RWPE1 (cell line): ENCODE measurements at regions not wholly inside any gene's neighbourhood (a gene's known extent, or its start where the extent isn't known, plus 50 kb on each side); places are given as distances from the start of the nearest gene placed in this dataset.
"Not testable (repeated sequence)": the region's sequence is repeated elsewhere in the genome, so short reads cannot be mapped to it uniquely, and the experiment has no call there.

Source experiments
- CTCF ChIA-PET: fragments of 350-600 bp; sonication (Branson Sonifier 250); formaldehyde crosslinking; extraction: SDS; loops from one replicate; lab custom pipeline; 2021; lab: Yijun Ruan, JAX
- POLR2A ChIA-PET: fragments of 400-600 bp; formaldehyde crosslinking; extraction: SDS; loops from one replicate; lab custom pipeline; 2020; ENCODE audit warnings: antibody characterized with exemption; ENCODE audit not compliant: low non-redundant PET; lab: Yijun Ruan, JAX
- DNase-seq: peaks from one replicate; pipeline ENCODE4 v3.0.0; 2012; ENCODE audit warnings: low spot score
- H3K27ac ChIP-seq: fragments of 450-650 bp; 2 replicates; pipeline ENCODE4 v1.5.1; 2017
- TF ChIP-seq, protein P1 (sequence below): fragments of 450-650 bp; conservative IDR thresholded peaks from 2 replicates; pipeline ENCODE4 v1.5.1; 2017; ENCODE audit warnings: low read depth, mild to moderate bottlenecking

DNA sequence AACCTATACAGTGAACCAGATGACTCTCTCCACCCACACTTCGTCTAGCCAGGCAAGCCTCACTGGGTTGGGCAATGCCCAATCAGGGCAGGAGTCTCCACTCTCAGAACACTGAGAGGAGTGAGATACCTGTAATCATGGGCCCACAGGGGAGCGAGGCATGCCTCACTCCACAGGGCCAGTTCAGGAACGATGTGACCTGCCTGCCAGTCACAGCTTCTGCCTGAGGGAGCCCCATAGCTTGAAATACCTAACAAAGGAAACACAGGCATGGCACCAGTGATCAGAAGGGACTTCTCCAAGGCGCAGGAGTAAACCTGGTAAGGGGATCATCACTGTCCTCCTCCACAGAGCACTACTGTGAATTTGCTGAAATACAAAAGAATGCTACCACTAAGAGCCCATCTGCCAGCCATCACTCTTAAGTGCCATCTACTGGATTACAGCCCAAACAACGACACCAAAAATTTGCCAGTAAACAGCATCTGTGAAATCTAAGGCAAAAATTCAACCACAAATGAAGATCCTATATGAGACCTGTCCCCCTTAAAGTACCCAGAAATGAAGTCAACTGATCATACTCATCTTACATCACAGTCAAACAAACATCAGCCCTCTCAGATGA lies 689.9 kb upstream of the SEMA6D start:
- CTCF ChIA-PET = no interaction called here
- TF ChIP-seq, protein P1, sequence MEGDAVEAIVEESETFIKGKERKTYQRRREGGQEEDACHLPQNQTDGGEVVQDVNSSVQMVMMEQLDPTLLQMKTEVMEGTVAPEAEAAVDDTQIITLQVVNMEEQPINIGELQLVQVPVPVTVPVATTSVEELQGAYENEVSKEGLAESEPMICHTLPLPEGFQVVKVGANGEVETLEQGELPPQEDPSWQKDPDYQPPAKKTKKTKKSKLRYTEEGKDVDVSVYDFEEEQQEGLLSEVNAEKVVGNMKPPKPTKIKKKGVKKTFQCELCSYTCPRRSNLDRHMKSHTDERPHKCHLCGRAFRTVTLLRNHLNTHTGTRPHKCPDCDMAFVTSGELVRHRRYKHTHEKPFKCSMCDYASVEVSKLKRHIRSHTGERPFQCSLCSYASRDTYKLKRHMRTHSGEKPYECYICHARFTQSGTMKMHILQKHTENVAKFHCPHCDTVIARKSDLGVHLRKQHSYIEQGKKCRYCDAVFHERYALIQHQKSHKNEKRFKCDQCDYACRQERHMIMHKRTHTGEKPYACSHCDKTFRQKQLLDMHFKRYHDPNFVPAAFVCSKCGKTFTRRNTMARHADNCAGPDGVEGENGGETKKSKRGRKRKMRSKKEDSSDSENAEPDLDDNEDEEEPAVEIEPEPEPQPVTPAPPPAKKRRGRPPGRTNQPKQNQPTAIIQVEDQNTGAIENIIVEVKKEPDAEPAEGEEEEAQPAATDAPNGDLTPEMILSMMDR = no peak
- no peak overlapping the region for H3K27ac ChIP-seq
- DNase-seq = no peak
- POLR2A ChIA-PET = no interaction called here

DNA sequence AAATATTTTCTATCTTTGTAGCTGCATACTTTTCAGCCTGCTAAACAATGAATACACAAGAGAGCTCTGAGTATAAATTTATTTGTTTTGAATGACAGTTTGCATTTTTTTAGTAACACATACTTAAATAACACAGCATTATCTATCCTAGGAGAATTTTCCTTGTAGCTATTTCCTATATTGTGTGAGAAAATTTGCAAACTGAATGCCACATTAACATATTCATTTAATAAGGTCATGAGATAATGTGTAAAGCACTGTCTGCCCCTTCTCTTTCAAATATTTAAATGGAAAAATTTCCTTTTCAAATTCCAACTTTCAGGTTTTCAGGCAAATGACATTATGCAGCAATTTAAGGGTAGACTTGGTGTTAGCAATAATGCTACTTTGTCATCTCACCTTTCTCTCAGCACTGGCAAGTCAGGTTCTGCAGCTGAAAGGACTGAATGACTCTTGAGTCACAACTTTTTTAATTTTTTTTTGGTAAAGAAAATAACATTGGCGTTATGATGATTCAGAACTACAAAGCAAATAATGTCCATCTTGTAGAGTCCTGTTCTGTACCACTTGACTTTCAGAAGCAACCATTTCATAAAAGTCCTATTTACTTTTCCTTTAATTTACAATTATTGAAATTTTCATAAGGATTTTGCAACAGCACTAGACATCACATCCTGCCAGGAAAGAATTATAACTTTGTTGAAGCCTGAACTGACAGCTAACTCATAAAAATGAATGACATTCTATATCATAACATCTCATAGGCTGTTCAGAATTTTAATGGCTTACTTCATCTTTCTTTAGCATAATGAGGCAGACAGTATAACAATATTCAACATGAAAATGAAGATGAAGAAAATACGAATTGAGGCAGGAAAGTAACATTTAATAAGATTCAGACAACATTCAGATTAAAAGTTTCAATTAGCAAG lies 681.6 kb upstream of the SEMA6D start:
- TF ChIP-seq, protein P1 = no peak
- no peak for DNase-seq
- no peak overlapping the region for H3K27ac ChIP-seq
- CTCF ChIA-PET = no interaction called here
- POLR2A ChIA-PET = no interaction called here

DNA sequence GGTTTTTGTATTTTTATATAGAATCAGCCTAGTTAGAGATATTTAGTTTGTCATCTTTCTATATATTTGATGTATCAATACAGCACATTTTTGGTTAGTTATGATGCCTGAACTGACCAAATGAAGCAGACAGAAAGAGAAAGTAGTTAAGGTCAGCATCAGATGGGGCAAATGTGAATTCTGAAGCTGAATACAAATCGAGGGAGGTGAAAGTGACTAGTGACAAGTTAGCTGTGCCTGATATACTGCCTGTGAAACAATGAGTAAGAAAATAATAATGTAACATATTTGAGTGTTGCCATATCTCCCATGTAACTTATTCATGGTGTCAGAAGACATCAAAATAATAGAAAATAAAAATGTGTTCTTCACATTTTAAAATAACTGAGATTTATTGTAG lies 680.3 kb upstream of the SEMA6D start:
- DNase-seq = no peak
- TF ChIP-seq, protein P1 = no peak
- ChIA-PET POLR2A (no interaction called here), CTCF (no interaction called here)
- no peak overlapping the region for H3K27ac ChIP-seq

DNA sequence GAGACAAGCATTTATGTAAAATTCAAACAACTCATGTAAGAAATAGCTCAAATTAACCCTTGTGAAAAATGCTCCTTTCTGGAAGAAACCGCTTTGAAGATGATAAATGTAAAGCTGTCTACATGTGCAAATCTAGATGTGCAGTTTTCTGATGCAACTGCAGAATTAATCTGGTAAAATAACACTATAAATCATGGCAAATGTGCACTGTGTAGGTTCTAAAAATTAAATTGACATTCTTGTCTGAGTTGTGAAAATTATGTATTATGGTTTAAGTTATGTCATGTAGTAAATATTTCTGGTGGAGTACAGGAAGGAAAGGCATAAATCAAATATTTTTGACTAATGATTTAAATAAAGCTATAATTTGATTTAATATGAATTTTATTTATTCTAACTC lies 678.1 kb upstream of the SEMA6D start:
- H3K27ac ChIP-seq = no peak overlapping the region
- CTCF ChIA-PET = interaction anchor here (0.7 kb wide), 1 partner anchor 50 kb away, joined by 3 read pairs; no protein-coding TSS in a partner anchor
- TF ChIP-seq, protein P1 = no peak

DNA sequence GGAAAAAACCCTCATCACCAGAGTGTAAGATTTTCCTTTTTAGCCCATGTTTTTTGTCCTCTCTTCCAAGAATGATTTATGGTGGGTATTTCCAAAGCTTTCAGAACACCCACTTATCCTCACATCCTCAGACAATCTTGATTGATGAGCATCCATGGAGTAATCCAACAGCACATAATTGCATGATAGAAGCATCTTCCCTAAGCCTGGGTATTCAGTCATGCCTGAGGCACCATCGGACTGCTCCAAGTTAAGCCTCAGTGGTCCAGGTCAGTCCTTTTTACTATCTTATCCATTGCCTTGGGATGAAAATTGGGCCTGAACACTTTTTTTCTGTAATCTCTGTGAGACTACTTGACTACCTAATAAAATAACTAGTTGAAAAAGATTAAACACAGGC lies 676.0 kb upstream of the SEMA6D start:
- TF ChIP-seq, protein P1 = no peak
- no peak overlapping the region for H3K27ac ChIP-seq
- ChIA-PET POLR2A (no interaction called here), CTCF (no interaction called here)
- DNase-seq = no peak

More for the DNA sequence above, 678.1 kb upstream of the SEMA6D start:
- POLR2A ChIA-PET = no interaction called here
- DNase-seq = no peak

DNA sequence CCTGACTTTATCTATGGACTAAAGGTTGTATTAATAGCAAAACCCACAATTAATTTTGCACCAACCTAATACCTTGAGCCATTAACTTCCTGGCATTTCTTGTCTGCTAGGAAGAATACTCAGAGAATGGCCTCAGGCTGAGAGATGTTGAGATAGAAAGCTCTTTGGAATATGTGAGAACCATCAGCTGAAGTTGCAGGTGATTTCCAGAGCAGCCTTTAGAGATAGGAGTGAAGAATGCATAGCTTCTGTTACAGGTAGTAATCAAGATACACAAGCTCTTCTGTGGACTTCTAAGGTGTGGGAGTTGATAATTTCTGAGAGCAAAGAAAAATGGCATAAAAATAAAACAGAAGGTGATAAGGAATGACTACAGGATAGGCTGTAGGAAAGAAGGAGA lies 669.3 kb upstream of the SEMA6D start:
- POLR2A ChIA-PET, DNase-seq, H3K27ac ChIP-seq, CTCF ChIA-PET: not testable (repeated sequence)

DNA sequence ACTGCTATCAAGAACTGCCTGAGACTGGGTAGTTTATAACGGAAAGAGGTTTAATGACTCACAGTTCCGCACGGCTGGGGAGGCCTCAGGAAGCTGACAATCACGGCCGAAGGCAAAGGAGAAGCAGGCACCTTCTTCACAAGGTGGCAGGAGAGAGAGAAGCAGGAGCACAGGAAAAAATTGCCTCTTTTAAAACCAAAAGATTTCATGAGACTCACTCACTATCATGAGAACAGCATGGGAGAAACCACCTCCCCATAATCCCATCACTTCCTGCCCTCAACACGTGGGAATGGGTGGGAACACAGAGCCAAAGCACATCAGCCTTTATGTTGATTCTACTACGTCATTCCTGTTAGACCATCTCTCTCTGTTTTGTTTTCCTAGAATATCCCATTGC lies 650.9 kb upstream of the SEMA6D start:
- DNase-seq = no peak
- ChIA-PET CTCF (no interaction called here), POLR2A (no interaction called here)
- TF ChIP-seq, protein P1 = no peak
- no peak overlapping the region for H3K27ac ChIP-seq

DNA sequence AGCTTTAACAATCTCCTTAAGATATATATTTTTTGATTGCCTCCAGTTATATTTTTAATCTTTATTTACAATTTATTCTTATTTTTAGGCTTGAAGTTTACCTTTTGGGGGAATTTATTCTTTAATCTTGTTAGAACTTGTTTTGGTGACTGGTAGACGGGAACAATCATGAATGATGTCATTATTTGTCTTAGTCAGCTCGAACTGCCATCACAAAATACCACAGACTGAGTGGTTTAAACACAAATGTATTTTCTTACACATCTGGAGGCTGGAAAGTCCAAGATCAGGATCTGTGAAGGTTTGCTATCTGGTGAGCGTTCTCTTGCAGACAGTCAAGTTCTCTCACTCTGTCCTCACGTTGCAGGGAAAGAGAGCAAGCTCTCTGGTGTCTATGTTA lies 639.5 kb upstream of the SEMA6D start:
- H3K27ac ChIP-seq, DNase-seq, POLR2A ChIA-PET, CTCF ChIA-PET: not testable (repeated sequence)
